ENCODE measurements at regions not wholly inside any gene's neighbourhood (a gene's known extent, or its start where the extent isn't known, plus 50 kb on each side); places are given as distances from the start of the nearest gene placed in this dataset.

GRCh38 chr1:5559078-5559477, 433.1 kb downstream of the NPHP4 start:
- no peak for TF ChIP-seq EZH2 (IDR thresholded peaks at IDR 0.05; ENCODE audit: borderline replicate concordance, low read depth, low read length, severe bottlenecking)
- TF ChIP-seq, protein P1, sequence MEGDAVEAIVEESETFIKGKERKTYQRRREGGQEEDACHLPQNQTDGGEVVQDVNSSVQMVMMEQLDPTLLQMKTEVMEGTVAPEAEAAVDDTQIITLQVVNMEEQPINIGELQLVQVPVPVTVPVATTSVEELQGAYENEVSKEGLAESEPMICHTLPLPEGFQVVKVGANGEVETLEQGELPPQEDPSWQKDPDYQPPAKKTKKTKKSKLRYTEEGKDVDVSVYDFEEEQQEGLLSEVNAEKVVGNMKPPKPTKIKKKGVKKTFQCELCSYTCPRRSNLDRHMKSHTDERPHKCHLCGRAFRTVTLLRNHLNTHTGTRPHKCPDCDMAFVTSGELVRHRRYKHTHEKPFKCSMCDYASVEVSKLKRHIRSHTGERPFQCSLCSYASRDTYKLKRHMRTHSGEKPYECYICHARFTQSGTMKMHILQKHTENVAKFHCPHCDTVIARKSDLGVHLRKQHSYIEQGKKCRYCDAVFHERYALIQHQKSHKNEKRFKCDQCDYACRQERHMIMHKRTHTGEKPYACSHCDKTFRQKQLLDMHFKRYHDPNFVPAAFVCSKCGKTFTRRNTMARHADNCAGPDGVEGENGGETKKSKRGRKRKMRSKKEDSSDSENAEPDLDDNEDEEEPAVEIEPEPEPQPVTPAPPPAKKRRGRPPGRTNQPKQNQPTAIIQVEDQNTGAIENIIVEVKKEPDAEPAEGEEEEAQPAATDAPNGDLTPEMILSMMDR (IDR thresholded peaks at IDR 0.05; ENCODE audit: borderline replicate concordance, extremely low read depth, low read length, poor library complexity, severe bottlenecking), result no peak
